Astrocyte (in vitro differentiated cells and primary cell): ENCODE measurements at regions not wholly inside any gene's neighbourhood (a gene's known extent, or its start where the extent isn't known, plus 50 kb on each side); places are given as distances from the start of the nearest gene placed in this dataset.

Experiments used
- DNase-seq: peaks from one replicate; pipeline ENCODE4 v3.0.0-alpha.2; 2010; ENCODE audit warnings: low read depth
- FAIRE-seq: peaks from 2 replicates; lab custom pipeline; 2011; peaks lifted over from hg19 to GRCh38; lab: Jason Lieb, UNC
- H2AFZ ChIP-seq: 2 replicates; pipeline ENCODE4 v1.6.0; 2012; ENCODE audit warnings: low read depth, low read length, inconsistent platforms
- H3K27ac ChIP-seq: 2 replicates; pipeline ENCODE4 v1.5.1; 2011; ENCODE audit warnings: low read depth, low read length, inconsistent platforms
- H3K27me3 ChIP-seq: 2 replicates; pipeline ENCODE4 v1.6.0; 2011; ENCODE audit warnings: low read length, inconsistent platforms; ENCODE audit not compliant: insufficient read depth
- H3K36me3 ChIP-seq: 2 replicates; pipeline ENCODE4 v1.5.1; 2011; ENCODE audit warnings: low read length, inconsistent platforms; ENCODE audit not compliant: insufficient read depth
- H3K4me1 ChIP-seq: 2 replicates; pipeline ENCODE4 v1.5.1; 2011; ENCODE audit warnings: low read length, inconsistent platforms; ENCODE audit not compliant: insufficient read depth
- H3K4me2 ChIP-seq: 2 replicates; pipeline ENCODE4 v1.6.0; 2012; ENCODE audit warnings: low read length, inconsistent platforms
- H3K4me3 ChIP-seq: 2 replicates; pipeline ENCODE4 v1.5.1; 2011; ENCODE audit warnings: low read depth, mild to moderate bottlenecking, low read length, inconsistent platforms; ENCODE audit not compliant: insufficient read depth
- H3K79me2 ChIP-seq: 2 replicates; pipeline ENCODE4 v1.6.0; 2012; ENCODE audit warnings: mild to moderate bottlenecking, low read length, inconsistent platforms; ENCODE audit not compliant: insufficient read depth
- H3K9ac ChIP-seq: 2 replicates; pipeline ENCODE4 v1.6.0; 2012; ENCODE audit warnings: mild to moderate bottlenecking, low read length, inconsistent platforms
- H3K9me3 ChIP-seq: 2 replicates; pipeline ENCODE4 v1.5.1; 2012; ENCODE audit warnings: low read depth, mild to moderate bottlenecking, low read length, inconsistent platforms; ENCODE audit not compliant: insufficient read depth
- H4K20me1 ChIP-seq: 2 replicates; pipeline ENCODE4 v1.6.0; 2012; ENCODE audit warnings: low read length, inconsistent platforms; ENCODE audit not compliant: insufficient read depth
- H3K27ac Mint-ChIP-seq: one replicate; pipeline ENCODE4 v1.8.0; 2021; ENCODE audit warnings: mild to moderate bottlenecking, mixed read lengths; ENCODE audit not compliant: unreplicated experiment
- H3K27me3 Mint-ChIP-seq: one replicate; pipeline ENCODE4 v1.8.0; 2021; ENCODE audit warnings: low read depth, mixed read lengths; ENCODE audit not compliant: unreplicated experiment
- H3K36me3 Mint-ChIP-seq: one replicate; pipeline ENCODE4 v1.8.0; 2021; ENCODE audit warnings: low read depth, mixed read lengths; ENCODE audit not compliant: unreplicated experiment
- H3K4me1 Mint-ChIP-seq: one replicate; pipeline ENCODE4 v1.8.0; 2021; ENCODE audit warnings: low read depth, mixed read lengths; ENCODE audit not compliant: unreplicated experiment
- H3K4me3 Mint-ChIP-seq: one replicate; pipeline ENCODE4 v1.8.0; 2021; ENCODE audit warnings: mild to moderate bottlenecking, moderate library complexity, mixed read lengths; ENCODE audit not compliant: unreplicated experiment
- H3K9me3 Mint-ChIP-seq: one replicate; pipeline ENCODE4 v1.8.0; 2021; ENCODE audit warnings: mild to moderate bottlenecking, mixed read lengths; ENCODE audit not compliant: unreplicated experiment
- CTCF ChIP-seq: IDR thresholded peaks from 2 replicates; pipeline ENCODE4 v1.5.1; 2011; ENCODE audit warnings: low read depth, mild to moderate bottlenecking, inconsistent platforms, low read length, moderate library complexity; ENCODE audit not compliant: insufficient read depth
- EZH2 ChIP-seq: IDR thresholded peaks from 2 replicates; pipeline ENCODE4 v1.6.1; 2012; ENCODE audit warnings: mild to moderate bottlenecking, low read length, inconsistent platforms; ENCODE audit not compliant: insufficient read depth

- no peaks in the 10 kb centered on the region for H3K79me2 ChIP-seq
- Mint-ChIP-seq H3K4me3 (no peak overlapping the region), H3K36me3 (peaks cover 2% of the 10 kb centered on the region), H3K9me3 (peaks cover 8% of the 10 kb centered on the region), H3K27me3 (peaks cover 19% of the 10 kb centered on the region), H3K27ac (no peak overlapping the region), H3K4me1 (no peaks in the 10 kb centered on the region)
- no peak overlapping the region for H3K4me3 ChIP-seq
- no peak overlapping the region for H3K4me2 ChIP-seq
- peaks cover 7% of the 10 kb centered on the region for H3K27me3 ChIP-seq
- TF ChIP-seq EZH2 (no peak), CTCF (no peak)
- H3K9ac ChIP-seq, result no peak overlapping the region
- no peak overlapping the region for H3K27ac ChIP-seq
- DNase-seq (no peak), FAIRE-seq (no peak)
- H4K20me1 ChIP-seq, result no peaks in the 10 kb centered on the region
- no peaks in the 10 kb centered on the region for H3K4me1 ChIP-seq
- no peak overlapping the region for H2AFZ ChIP-seq
- no peaks in the 10 kb centered on the region for H3K36me3 ChIP-seq
- no peaks in the 10 kb centered on the region for H3K9me3 ChIP-seq
Measured at GRCh38 chr7:101699399-101699798, 70.3 kb upstream of the MYL10 start.

DNA sequence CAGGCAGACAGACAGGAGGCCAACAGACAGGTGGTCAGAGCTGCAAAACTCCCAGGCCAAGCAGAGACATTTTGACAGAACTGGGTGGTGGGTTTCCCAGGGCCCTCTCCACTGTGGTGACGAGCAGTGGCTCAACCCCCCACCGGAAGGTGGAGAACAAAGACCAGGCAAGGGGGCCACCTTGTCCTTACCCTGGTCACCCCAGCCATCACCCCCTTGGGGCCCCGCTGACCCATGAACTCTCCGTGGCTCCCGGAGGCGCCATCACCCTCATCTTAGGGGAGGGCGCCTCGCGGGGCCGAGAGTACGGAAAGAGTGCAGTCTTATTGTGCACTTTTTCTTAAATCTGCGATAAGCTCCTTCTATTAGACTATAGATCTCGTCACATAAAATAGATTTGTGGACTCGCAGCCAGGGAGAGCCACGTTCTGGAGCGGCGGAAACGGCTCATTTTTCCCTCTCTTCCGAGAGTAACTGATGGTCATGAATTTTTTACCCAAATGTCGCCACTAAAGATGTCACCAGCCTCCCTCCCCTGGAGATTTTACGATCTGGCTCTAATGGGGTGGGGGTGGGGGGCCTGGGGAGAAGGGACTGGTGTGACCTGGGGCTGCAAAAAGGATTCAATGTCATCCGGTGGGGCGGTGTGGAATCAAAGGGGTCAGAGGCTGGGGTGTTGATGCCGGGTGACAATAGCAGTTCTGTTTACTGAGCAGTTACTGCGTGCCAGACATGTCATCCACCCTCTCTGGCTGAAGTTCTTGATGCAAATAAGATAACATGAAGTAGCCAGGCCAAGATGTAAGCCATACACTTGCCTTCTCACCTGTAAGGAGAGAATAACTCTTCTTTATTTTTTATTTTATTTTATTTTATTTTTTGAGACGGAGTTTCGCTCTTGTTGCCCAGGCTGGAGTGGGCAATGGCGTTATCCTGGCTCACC is 71.1 kb upstream of the MYL10 start:
- peaks cover 21% of the 10 kb centered on the region for H3K27me3 Mint-ChIP-seq
- no peaks in the 10 kb centered on the region for H3K4me1 Mint-ChIP-seq
- peaks cover 8% of the 10 kb centered on the region for H3K9me3 Mint-ChIP-seq
- FAIRE-seq (no peak), DNase-seq (no peak)
- H3K27ac Mint-ChIP-seq, result no peak overlapping the region
- H3K27ac ChIP-seq, result no peak overlapping the region
- no peaks in the 10 kb centered on the region for H3K36me3 ChIP-seq
- H3K9me3 ChIP-seq, result no peaks in the 10 kb centered on the region
- no peak overlapping the region for H3K4me3 ChIP-seq
- H3K36me3 Mint-ChIP-seq, result peaks cover 2% of the 10 kb centered on the region
- H3K27me3 ChIP-seq, result peaks cover 10% of the 10 kb centered on the region
- H3K79me2 ChIP-seq, result no peaks in the 10 kb centered on the region
- TF ChIP-seq CTCF, result no peak
- peak; percentile 16 for TF ChIP-seq EZH2
- H3K4me2 ChIP-seq, result no peak overlapping the region
- H3K4me1 ChIP-seq, result no peaks in the 10 kb centered on the region
- H2AFZ ChIP-seq, result no peak overlapping the region
- H4K20me1 ChIP-seq, result no peaks in the 10 kb centered on the region
- no peak overlapping the region for H3K9ac ChIP-seq
- H3K4me3 Mint-ChIP-seq, result no peak overlapping the region
